Gastrocnemius medialis (tissue), 4 donors: ENCODE measurements at regions not wholly inside any gene's neighbourhood (a gene's known extent, or its start where the extent isn't known, plus 50 kb on each side); places are given as distances from the start of the nearest gene placed in this dataset.

Source experiments
- ATAC-seq, 2 donors: fragments of 150-250 bp; one replicate each; pipeline ENCODE4 v1.9.1; 2016
- DNase-seq, 2 donors: peaks; one replicate each; pipeline ENCODE4 v3.0.0-alpha.2; 2019
- H3K27ac ChIP-seq, 4 donors: fragments of 200-600 bp; sonication (generic); 1 replicate in 1 of 4; 2 replicates in 3 of 4; pipeline ENCODE4 v1.5.1; 2016 to 2018; ENCODE audit warnings: mild to moderate bottlenecking in 2 of 4, moderate library complexity in 1 of 4
- H3K27me3 ChIP-seq, 3 donors: fragments of 200-600 bp; sonication (generic) in 2 of 3; 1 replicate in 1 of 3; 2 replicates in 2 of 3; pipeline versions ENCODE4 v1.5.1 to v1.6.0; 2016 to 2019; ENCODE audit warnings: mild to moderate bottlenecking in 1 of 3, moderate library complexity in 1 of 3
- H3K36me3 ChIP-seq, 2 donors: fragments of 200-600 bp; sonication (generic) in 1 of 2; one replicate each; pipeline ENCODE4 v1.5.1; 2017 to 2018
- H3K4me1 ChIP-seq, 2 donors: fragments of 200-600 bp; sonication (generic) in 1 of 2; one replicate each; pipeline ENCODE4 v1.5.1; 2016 to 2017; ENCODE audit warnings: mild to moderate bottlenecking in 2 of 2
- H3K4me3 ChIP-seq, 4 donors: fragments of 200-600 bp; sonication (generic) in 3 of 4; 1 replicate in 1 of 4; 2 replicates in 3 of 4; pipeline ENCODE4 v1.5.1; 2016 to 2019; ENCODE audit warnings: mild to moderate bottlenecking in 2 of 4
- H3K9me3 ChIP-seq, 3 donors: fragments of 200-600 bp; sonication (generic) in 2 of 3; 1 replicate in 1 of 3; 2 replicates in 2 of 3; pipeline ENCODE4 v1.5.1; 2016 to 2019
- CTCF ChIP-seq, 5 experiments: fragments of 450-650 bp in 3 of 5; fragments of 200-600 bp in 2 of 5; sonication (generic) in 2 of 5; IDR thresholded peaks in 4 of 5; conservative IDR thresholded peaks in 1 of 5; 1 replicate in 4 of 5; 2 replicates in 1 of 5; pipeline ENCODE4 v1.5.1; 2016 to 2019; ENCODE audit warnings: antibody characterized with exemption in 5 of 5, mild to moderate bottlenecking in 3 of 5, moderate library complexity in 3 of 5
- POLR2A ChIP-seq, 2 donors: fragments of 450-650 bp; IDR thresholded peaks; one replicate each; pipeline ENCODE4 v1.6.1; 2017; ENCODE audit warnings: antibody characterized with exemption in 2 of 2, mild to moderate bottlenecking in 2 of 2, moderate library complexity in 2 of 2
- in situ Hi-C, 4 donors: fragments of 200-750 bp; cut with MboI; loops; one replicate each; pipeline versions ENCODE4 v1.15.0 to v1.8.0; 2017; ENCODE audit warnings: low sequenced_read_pairs in 4 of 4
- intact Hi-C: fragments of 100-400 bp; cut with DNase I; formaldehyde crosslinking; loops from one replicate; pipeline ENCODE4 v1.15.1; 2023; ENCODE audit warnings: low total_unique reads

- intact Hi-C loops: no loop called here
- H3K9me3 ChIP-seq: no peaks in the 10 kb centered on the region
These were observed 750.2 kb downstream of the CCDC85A start for GRCh38 chr2:56933976-56934375.

GRCh38 chr2:56934866-56935265 is 751.1 kb downstream of the CCDC85A start:
- Histone ChIP-seq H3K27me3 (no peaks in the 10 kb centered on the region), H3K4me3 (no peak overlapping the region), H3K9me3 (no peaks in the 10 kb centered on the region), H3K27ac (no peak overlapping the region), H3K4me1 (no peaks in the 10 kb centered on the region), H3K36me3 (no peaks in the 10 kb centered on the region)
- intact Hi-C loops (no loop called here), in situ Hi-C loops (no loop called here)
- no peak for ATAC-seq
- TF ChIP-seq CTCF (IDR thresholded peaks at IDR 0.05 in 4 of 5, conservative IDR thresholded peaks at IDR 0.05 in 1 of 5): no peak
- no peak for TF ChIP-seq POLR2A (IDR thresholded peaks at IDR 0.05)
- DNase-seq: no peak

More at GRCh38 chr2:56933976-56934375, 750.2 kb downstream of the CCDC85A start:
- Histone ChIP-seq H3K4me1 (no peaks in the 10 kb centered on the region), H3K4me3 (no peak overlapping the region), H3K27ac (no peak overlapping the region), H3K27me3 (no peaks in the 10 kb centered on the region), H3K36me3 (no peaks in the 10 kb centered on the region)
- DNase-seq: no peak
- in situ Hi-C loops: no loop called here
- TF ChIP-seq POLR2A (IDR thresholded peaks at IDR 0.05): no peak
- no peak for TF ChIP-seq CTCF (IDR thresholded peaks at IDR 0.05 in 4 of 5, conservative IDR thresholded peaks at IDR 0.05 in 1 of 5)
- ATAC-seq: no peak

- no peaks in the 10 kb centered on the region for H3K9me3 ChIP-seq
- no peak overlapping the region for H3K4me3 ChIP-seq
- TF ChIP-seq CTCF (IDR thresholded peaks at IDR 0.05 in 4 of 5, conservative IDR thresholded peaks at IDR 0.05 in 1 of 5): no peak
- TF ChIP-seq POLR2A (IDR thresholded peaks at IDR 0.05): no peak
- no peaks in the 10 kb centered on the region for H3K4me1 ChIP-seq
- no peak for ATAC-seq
- H3K36me3 ChIP-seq: no peaks in the 10 kb centered on the region
- H3K27ac ChIP-seq: no peak overlapping the region
- DNase-seq: no peak
- H3K27me3 ChIP-seq: no peaks in the 10 kb centered on the region
- in situ Hi-C loops: no loop called here
- intact Hi-C loops: no loop called here
These were observed 756.3 kb downstream of the CCDC85A start for GRCh38 chr2:56940054-56940453.

- Histone ChIP-seq H3K27me3 (no peaks in the 10 kb centered on the region), H3K4me3 (no peak overlapping the region), H3K4me1 (no peaks in the 10 kb centered on the region), H3K9me3 (no peaks in the 10 kb centered on the region), H3K36me3 (no peaks in the 10 kb centered on the region), H3K27ac (no peak overlapping the region)
- TF ChIP-seq POLR2A (IDR thresholded peaks at IDR 0.05): no peak
- TF ChIP-seq CTCF (IDR thresholded peaks at IDR 0.05 in 4 of 5, conservative IDR thresholded peaks at IDR 0.05 in 1 of 5): no peak
- DNase-seq: no peak
- intact Hi-C loops: no loop called here
- no peak for ATAC-seq
- in situ Hi-C loops: no loop called here
These were observed 769.1 kb downstream of the CCDC85A start for GRCh38 chr2:56952871-56953270.

- Histone ChIP-seq H3K4me1 (no peaks in the 10 kb centered on the region), H3K27me3 (no peaks in the 10 kb centered on the region), H3K36me3 (no peaks in the 10 kb centered on the region), H3K4me3 (no peak overlapping the region), H3K9me3 (no peaks in the 10 kb centered on the region), H3K27ac (no peak overlapping the region)
- DNase-seq (no peak), ATAC-seq (no peak)
- intact Hi-C loops (no loop called here), in situ Hi-C loops (no loop called here)
- TF ChIP-seq CTCF (IDR thresholded peaks at IDR 0.05 in 4 of 5, conservative IDR thresholded peaks at IDR 0.05 in 1 of 5): no peak
- no peak for TF ChIP-seq POLR2A (IDR thresholded peaks at IDR 0.05)
These were observed 776.8 kb downstream of the CCDC85A start for GRCh38 chr2:56960581-56960980.
